ENCODE measurements at regions not wholly inside any gene's neighbourhood (a gene's known extent, or its start where the extent isn't known, plus 50 kb on each side); places are given as distances from the start of the nearest gene placed in this dataset.

GRCh38 chr4:159551281-159551680, 448.4 kb downstream of the RAPGEF2 start:
- intact Hi-C loops (cut with DNase I): no loop called here
- Histone ChIP-seq H3K27me3 (no peaks in the 10 kb centered on the region), H3K4me3 (no peak overlapping the region), H3K27ac (no peak overlapping the region), H3K4me1 (no peaks in the 10 kb centered on the region), H3K9me3 (no peaks in the 10 kb centered on the region), H3K36me3 (no peaks in the 10 kb centered on the region)
- DNase-seq (no peak), ATAC-seq (no peak)
- TF ChIP-seq CTCF (IDR thresholded peaks at IDR 0.05): no peak
- 0 to 43% methylated on average over 1 of the region's 1 CpG for WGBS, 2 donors

GRCh38 chr4:159552979-159553768, 450.3 kb downstream of the RAPGEF2 start:
- Histone ChIP-seq H3K9me3 (no peaks in the 10 kb centered on the region), H3K4me1 (no peaks in the 10 kb centered on the region), H3K27ac (no peak overlapping the region), H3K27me3 (no peaks in the 10 kb centered on the region), H3K36me3 (no peaks in the 10 kb centered on the region), H3K4me3 (no peak overlapping the region)
- no peak for DNase-seq
- no peak for ATAC-seq
- WGBS, 2 donors: 70 to 89% methylated on average over 4 of the region's 4 CpGs
- intact Hi-C loops (cut with DNase I): no loop called here
- TF ChIP-seq CTCF (IDR thresholded peaks at IDR 0.05): no peak

DNA sequence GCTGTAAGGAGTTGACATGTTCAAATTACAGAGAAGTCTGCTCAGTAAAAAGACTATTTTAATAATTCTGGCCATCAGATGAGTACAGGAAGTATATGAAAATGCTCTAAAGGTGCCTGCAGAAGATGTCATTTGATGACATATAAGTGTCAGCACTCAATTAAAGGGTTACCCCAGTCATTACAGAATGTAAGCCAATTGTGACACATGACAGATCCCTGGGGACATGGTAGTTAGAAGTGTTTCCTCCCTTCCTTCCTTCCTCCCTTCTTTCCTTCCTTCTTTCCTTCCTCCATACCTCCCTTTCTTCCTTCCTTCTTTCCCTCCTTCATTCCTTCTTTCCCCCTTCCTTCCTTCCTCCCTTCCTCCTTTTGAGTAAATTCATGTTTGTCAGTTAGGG, 453.0 kb downstream of the RAPGEF2 start:
- H3K9me3 ChIP-seq: peaks cover 0 to 4% (median 0%) of the 10 kb centered on the region in 11 donors
- no peaks in the 10 kb centered on the region for H3K4me1 ChIP-seq
- ATAC-seq (no peak), DNase-seq (no peak)
- H3K4me3 ChIP-seq: no peak overlapping the region
- no peak for TF ChIP-seq CTCF (IDR thresholded peaks at IDR 0.05)
- intact Hi-C loops (cut with DNase I): no loop called here
- no peak overlapping the region for H3K27ac ChIP-seq
- H3K36me3 ChIP-seq: no peaks in the 10 kb centered on the region
- H3K27me3 ChIP-seq: no peaks in the 10 kb centered on the region

DNA sequence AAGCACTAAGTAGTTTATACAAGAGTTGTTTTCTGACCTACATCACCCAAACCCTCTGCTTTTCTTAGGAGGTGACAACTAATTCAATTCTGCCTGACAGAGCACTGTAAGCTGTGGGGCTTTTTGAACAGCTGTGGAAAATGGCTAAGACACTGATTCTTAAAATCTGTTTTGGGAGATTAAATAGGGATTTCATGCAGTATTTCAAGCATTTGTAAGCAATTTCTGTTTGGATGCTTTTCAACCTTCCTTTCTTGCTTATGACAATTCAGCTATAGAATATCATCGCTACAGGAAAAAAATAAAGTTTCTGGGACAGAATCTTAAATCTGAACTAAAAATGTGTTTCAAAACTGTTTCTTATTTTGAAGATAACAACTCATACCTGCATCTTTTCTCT, 459.5 kb downstream of the RAPGEF2 start:
- H3K4me1 ChIP-seq: no peaks in the 10 kb centered on the region
- no peaks in the 10 kb centered on the region for H3K36me3 ChIP-seq
- 67 to 85% methylated on average over 1 of the region's 1 CpG for WGBS, 2 donors
- ATAC-seq (no peak), DNase-seq (no peak)
- TF ChIP-seq CTCF (IDR thresholded peaks at IDR 0.05): no peak
- H3K27ac ChIP-seq: no peak overlapping the region
- H3K4me3 ChIP-seq: no peak overlapping the region
- no peaks in the 10 kb centered on the region for H3K27me3 ChIP-seq
- H3K9me3 ChIP-seq: peaks cover 0 to 7% (median 0%) of the 10 kb centered on the region in 11 donors
- intact Hi-C loops (cut with DNase I): no loop called here
